ENCODE measurements at regions not wholly inside any gene's neighbourhood (a gene's known extent, or its start where the extent isn't known, plus 50 kb on each side); places are given as distances from the start of the nearest gene placed in this dataset.

- no peak for DNase-seq (ENCODE audit: low read depth, low spot score)
These were observed 52.3 kb upstream of the KLHL25 start for GRCh38 chr15:85847031-85847430.

- DNase-seq (ENCODE audit: low read depth, low spot score), result no peak
These were observed 55.2 kb upstream of the KLHL25 start for GRCh38 chr15:85849946-85850345.

- no peak for DNase-seq (ENCODE audit: low read depth, low spot score)
These were observed 58.2 kb upstream of the KLHL25 start for GRCh38 chr15:85852969-85853368.

DNA sequence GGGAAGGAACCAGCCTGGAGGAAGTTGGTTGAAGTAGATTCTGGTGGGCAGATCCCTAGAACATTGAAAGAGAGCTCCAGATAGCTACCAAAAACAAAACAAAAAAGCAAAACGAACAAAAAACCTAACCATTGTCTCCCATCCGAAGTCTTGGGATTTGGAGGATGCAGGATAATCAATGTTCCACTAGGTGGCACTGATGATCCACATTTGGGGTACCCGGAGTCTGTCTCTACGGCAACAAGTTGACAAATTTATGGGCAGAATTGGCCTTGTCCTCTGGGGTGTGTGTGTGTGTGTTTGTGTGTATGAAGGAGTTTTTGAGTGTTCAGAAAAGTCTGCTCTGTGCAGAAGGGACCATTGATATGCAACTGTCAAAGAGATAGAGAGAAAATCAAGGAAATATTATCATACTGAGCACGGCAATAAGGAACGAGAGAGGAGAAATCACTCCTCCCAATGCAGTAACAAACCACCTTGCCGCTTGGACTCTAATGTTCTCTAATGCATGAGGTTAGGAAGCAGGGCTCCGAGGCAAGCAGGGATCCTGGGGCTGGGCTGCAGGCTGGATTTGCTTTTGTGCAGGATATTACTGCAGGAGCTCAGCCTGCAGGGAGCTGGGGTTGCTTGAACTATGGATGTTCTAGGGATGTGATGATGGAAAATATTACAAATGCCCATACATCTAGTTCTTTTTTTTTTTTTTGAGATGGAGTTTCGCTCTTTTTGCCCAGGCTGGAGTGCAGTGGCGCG lies 59.8 kb upstream of the KLHL25 start:
- DNase-seq (ENCODE audit: low read depth, low spot score), result no peak

- DNase-seq (ENCODE audit: low read depth, low spot score), result peak; percentile 56
These were observed 64.1 kb upstream of the KLHL25 start for GRCh38 chr15:85858586-85859375.

- no peak for DNase-seq (ENCODE audit: low read depth, low spot score)
These were observed 64.9 kb upstream of the KLHL25 start for GRCh38 chr15:85859671-85860070.

DNA sequence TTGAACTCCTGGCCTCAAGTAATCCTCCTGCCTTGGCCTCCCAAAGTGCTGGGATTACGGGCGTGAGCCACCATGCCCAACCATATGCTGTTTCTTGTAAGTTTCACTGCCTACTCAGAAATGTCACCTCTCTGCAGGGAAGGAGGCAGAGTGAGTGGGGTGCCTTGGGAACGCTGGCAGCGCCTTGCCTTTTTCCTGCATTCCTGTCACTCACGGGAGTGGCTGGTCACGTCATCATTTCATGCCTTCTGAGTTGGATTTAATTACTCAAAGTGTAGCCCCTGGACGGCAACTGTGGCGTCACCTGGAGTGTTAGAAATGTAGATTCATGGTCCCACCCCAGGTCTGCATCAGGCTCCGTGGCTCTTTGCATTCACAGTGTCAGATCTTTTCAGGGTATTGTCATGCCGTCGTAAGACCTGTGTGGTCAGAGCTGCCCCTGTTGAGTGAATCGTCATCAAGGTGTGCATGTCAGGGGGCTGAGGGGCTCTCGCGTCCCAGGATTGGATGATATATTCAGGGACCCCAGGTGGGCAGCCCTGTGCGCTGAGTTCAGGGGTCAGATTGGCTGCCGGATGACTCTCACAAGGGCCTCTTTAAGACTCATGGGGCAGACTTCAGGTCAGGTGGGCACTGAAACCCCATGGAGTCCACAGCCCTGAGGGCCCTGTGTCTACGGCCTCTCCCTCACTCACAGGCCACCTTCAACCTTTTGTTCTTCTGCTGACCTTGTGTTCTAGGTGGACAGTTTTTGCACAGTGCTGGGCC lies 65.9 kb upstream of the KLHL25 start:
- no peak for DNase-seq (ENCODE audit: low read depth, low spot score)

DNA sequence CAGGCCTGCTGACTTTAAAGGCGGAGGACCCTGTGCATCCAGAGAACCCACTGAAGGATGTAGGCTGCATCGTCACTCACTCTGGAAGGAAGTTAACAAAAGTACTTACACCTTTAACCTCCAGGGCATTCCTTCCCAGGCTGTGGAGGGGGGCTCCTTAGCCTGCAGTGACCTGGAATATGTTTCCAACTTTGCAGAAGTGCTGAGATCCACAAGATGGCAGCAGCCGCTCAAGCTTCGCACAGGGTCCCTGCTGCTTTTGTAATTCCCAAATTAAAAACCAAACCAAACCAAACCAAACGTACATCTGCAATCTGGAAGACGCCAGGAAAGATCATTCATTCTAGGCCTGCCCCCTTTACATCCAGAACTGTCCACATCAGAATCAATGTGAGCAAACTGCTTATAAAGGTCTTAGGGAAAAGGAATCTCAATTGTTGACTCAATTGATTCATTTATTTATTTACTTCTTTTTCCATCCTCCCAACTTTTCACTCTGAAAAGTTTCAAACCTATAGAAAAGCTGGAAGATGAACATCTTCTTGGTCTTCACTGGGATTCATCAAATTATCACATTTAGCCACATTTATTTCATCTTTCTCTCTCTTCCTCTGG lies 70.5 kb upstream of the KLHL25 start:
- peak; percentile 47 for DNase-seq (ENCODE audit: low read depth, low spot score)

DNA sequence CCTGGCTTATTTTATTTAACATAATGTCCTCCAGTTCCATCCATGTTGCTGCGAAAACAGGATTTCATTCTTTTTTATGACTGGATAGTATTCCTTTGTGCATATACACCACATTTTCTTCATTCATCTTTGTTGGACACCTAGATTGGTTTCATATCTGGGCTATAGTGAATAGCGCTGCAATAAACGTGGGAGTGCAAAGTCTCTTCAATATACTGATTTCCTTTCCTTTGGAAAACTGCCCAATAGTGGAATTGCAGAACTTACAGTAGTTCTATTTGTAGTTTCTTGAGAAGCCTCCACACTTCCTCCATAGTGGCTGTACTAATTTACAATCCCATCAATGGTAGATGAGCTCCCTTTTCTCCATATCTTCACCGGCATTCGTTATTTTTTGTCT lies 72.5 kb upstream of the KLHL25 start:
- no peak for DNase-seq (ENCODE audit: low read depth, low spot score)

DNA sequence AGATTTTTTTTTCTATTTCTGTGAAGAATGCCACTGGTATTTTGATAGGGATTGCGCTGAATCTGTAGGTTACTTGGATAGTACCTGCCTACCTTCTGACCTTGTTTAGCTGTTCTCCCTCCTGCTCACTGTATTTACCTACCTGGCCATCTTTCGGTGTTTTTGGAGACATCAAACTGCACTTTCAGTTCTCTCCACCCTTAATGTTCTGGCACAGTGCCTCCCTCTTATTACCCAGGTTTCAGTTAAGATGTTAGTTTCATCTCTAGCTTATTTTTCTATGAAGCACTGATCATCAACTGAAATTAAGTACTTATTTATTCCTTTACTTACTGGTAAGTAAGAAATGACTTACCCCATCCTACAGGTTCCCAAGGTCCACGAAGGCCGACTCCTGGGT lies 74.4 kb upstream of the KLHL25 start:
- DNase-seq (ENCODE audit: low read depth, low spot score), result no peak

DNA sequence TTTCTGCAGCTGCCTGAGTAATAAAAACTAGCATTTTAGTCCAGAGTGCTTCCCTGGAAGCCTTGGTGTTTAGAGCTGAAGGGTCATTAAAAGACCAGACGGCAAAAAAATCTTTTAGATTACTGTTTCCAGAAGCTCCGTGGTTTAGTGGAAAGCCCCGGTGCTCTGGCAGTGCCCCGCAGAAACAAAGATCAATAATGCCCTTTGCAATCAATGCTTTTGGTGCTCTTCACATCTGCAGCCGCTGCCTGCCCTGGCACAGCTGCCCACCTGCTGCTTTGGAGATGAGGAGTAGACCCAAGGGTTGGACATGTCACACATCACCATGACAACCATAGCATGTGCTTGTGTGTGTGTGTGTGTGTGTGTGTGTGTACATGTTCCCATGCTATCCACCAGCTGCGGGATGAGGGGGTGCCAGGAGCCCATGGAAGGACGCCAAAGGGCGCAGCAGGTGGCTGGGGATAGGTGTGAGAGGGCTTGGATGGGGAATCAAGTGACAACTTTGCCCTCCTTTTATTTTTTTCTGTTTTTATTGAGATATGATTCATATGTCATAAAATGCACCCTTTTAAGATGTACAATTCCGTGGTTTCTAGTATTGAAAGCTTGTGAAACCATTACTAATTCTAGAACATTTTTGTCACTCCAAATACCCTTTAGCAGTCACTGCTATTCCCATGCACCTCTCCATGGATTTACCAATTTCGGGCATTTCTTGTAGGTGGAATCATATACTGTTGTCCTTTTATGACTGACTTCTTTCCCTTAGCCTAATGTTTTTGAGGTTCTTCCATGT lies 75.7 kb upstream of the KLHL25 start:
- no peak for DNase-seq (ENCODE audit: low read depth, low spot score)

- no peak for DNase-seq (ENCODE audit: low read depth, low spot score)
These were observed 76.8 kb upstream of the KLHL25 start for GRCh38 chr15:85871545-85871944.

- no peak for DNase-seq (ENCODE audit: low read depth, low spot score)
These were observed 77.4 kb upstream of the KLHL25 start for GRCh38 chr15:85872125-85872524.

DNA sequence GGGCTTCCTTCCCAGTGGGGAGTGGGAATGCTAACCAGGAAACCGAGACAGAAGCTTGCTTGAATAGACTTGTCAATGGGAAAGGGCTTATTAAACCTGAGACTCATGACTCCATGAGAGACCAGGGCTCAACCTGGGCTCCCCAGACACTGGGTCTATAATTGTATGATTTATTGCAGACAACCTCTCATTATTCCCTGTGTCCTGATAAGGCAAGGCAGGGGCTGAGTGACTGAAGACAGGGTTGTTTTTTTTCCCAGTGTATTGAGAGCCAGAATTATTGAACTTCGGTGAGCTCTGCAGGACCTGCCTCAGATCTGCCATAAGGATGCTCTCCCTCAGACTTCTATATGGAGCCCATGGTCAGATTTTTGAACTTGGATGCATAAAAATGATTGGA lies 79.5 kb upstream of the KLHL25 start:
- DNase-seq (ENCODE audit: low read depth, low spot score), result no peak

DNA sequence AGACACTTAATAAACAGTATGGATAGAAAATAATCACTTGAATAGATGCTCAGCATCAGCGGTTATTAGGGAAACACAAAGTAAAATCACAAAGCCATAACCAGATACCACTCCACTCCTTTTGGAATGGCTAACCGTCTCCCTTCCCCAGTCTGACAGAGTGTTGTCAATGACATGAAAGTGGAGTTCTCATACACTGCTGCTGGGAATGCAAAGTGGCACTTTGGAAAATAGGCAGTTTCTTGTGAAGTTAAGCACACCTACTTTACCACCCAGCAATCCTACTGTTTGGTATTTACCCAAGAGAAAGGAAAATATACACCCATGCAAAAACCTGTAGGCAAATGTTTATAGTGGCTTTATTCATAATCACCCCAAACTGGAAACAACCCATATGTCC lies 81.0 kb upstream of the KLHL25 start:
- no peak for DNase-seq (ENCODE audit: low read depth, low spot score)

GRCh38 chr15:85878828-85879225 lies 84.1 kb upstream of the KLHL25 start:
- no peak for DNase-seq (ENCODE audit: low read depth, low spot score)

DNA sequence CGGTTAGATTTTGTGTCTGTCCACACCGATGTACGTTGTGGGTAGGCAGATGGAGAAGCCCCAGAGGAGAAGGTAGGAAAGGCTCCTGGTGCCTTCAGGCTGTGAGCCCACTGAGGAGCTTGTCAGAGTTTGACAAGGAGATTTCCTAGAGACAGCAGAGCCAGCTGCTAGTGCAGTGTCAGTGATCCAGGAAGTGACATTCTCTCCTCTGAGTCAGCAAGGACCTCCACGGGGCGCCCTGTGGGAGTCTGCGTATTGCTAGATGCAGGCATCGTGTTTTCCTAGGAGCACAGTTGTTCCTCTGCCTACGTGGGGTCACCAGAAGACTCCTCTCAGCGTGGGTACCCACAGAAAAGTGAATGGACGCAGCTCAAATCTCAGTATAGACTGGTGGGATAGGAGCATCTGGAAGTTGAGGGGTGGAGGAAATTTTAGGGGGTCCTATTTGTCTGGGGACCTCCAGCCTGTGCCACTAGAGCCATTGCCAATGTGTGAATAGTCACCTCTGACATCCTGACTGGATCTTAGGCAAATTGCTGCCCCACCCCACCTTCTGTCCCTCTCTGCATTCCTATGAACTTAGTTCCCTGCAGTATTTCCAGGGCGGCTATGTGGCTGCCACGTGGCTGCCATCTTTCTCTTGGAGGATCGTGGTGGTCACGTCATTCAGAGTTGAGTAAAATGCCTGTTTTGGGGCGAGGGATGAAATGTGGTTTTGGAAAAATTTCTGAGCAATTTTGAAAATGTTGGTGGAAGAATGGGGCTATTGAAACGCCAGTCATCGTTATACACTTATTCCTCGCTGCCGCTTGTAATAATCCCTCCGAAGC lies 84.8 kb upstream of the KLHL25 start:
- DNase-seq (ENCODE audit: low read depth, low spot score), result no peak

DNA sequence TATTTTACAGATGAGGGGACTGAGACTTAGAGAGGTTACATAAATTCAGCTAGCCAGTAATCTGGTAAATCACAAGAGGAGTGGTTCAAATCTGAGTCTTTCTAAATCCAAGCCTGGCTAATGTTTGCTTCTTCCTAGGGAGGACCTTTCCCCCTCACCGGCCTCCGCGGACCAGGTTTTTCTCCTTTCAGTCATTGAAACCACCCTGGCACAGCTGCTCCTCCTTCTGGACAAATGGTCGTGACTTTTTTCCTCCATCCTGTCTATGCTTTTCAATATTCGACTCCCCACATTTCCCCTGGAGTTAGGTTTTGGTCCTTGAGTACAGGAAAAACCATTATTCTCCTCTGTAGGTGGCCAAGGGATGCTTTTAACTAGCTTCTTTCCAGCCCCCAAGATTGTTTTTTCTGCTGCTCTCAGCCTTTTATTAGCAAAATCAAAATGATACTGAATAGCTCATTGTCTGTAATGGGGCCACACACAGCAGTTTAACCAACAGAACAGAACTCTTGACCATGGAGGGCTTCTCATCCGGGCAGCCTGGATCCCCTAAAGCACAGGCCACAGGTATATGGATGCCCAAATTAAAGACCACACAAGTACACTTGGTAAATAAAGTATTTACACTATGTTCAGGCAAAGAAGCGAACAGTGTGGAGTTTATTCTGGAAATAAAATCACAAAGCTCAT lies 85.9 kb upstream of the KLHL25 start:
- DNase-seq (ENCODE audit: low read depth, low spot score), result no peak

DNA sequence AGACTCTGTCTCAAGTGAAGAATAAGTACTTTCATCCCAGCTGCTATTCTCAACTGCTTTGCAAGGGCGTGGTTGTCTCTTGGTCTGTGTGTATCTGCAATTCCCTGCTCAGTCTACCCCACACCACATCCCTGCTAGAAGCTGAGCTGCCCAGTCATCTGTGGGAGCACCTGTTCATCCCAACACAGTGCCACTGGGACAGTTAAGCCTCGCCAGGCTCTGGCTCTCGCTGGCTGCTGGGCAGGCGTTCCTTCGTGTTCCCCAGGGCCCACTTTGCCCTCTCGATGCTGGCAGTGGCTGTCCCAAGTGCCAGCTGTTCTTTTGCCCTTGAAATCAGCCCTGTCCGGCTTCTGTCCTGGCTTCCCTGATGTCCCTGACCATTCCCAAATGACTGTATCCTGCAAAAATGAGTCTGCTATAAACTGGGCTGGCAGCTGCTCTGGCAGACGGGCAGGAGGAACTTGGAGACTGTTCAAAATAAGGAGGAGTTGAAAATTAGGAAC lies 91.6 kb upstream of the KLHL25 start:
- no peak for DNase-seq (ENCODE audit: low read depth, low spot score)
